IMR-90 (cell line): ENCODE measurements at regions not wholly inside any gene's neighbourhood (a gene's known extent, or its start where the extent isn't known, plus 50 kb on each side); places are given as distances from the start of the nearest gene placed in this dataset.

Source experiments
- ATAC-seq: fragments of 200-7000 bp; cut with Tn5 transposase; 2 replicates; pipeline ENCODE4 v1.9.1; 2020; ENCODE audit warnings: low read depth, mild to moderate bottlenecking, moderate library complexity
- BruUV-seq: library from RNA; stranded (reverse); fragments of 400-500 nt; replicated peaks from 2 replicates; lab custom pipeline; 2021; lab: Mats Ljungman, UMichigan
- CTCF ChIA-PET: fragments of 300-600 bp; formaldehyde crosslinking; extraction: SDS; loops from one replicate; lab custom pipeline; 2021; ENCODE audit warnings: antibody characterized with exemption; lab: Yijun Ruan, JAX
- POLR2A ChIA-PET: fragments of 300-600 bp; sonication (Branson Sonifier 250); formaldehyde crosslinking; loops from one replicate; lab custom pipeline; 2022; ENCODE audit warnings: antibody characterized with exemption; ENCODE audit not compliant: unreplicated experiment; lab: Charles Lee
- DNase-seq: peaks from one replicate; pipeline ENCODE4 v3.0.0; 2013
- H2AFZ ChIP-seq: replicated peaks from 2 replicates; pipeline ENCODE3; 2013; ENCODE audit warnings: low read length, mild to moderate bottlenecking; ENCODE audit not compliant: poor library complexity
- H2AK5ac ChIP-seq: 2 replicates; pipeline ENCODE4 v1.6.1; 2013; ENCODE audit warnings: low read depth, low read length, inconsistent platforms
- H2AK9ac ChIP-seq: replicated peaks from 2 replicates; pipeline ENCODE3; 2013; ENCODE audit warnings: mild to moderate bottlenecking, low read depth, low read length, moderate library complexity; ENCODE audit not compliant: poor library complexity
- H2BK120ac ChIP-seq: 2 replicates; pipeline ENCODE4 v1.6.1; 2013; ENCODE audit warnings: low read depth, low read length, inconsistent platforms
- H2BK15ac ChIP-seq: 3 replicates; pipeline ENCODE4 v1.6.1; 2013; ENCODE audit warnings: low read depth, low read length, inconsistent platforms
- H2BK20ac ChIP-seq: 2 replicates; pipeline ENCODE4 v1.6.1; 2013; ENCODE audit warnings: low read depth, mild to moderate bottlenecking, inconsistent platforms, low read length, moderate library complexity
- H2BK5ac ChIP-seq: 2 replicates; pipeline ENCODE4 v1.6.1; 2013; ENCODE audit warnings: mild to moderate bottlenecking, low read depth, low read length, inconsistent platforms; ENCODE audit not compliant: poor library complexity, severe bottlenecking
- H3K14ac ChIP-seq: replicated peaks from 2 replicates; pipeline ENCODE4 v1.6.1; 2013; ENCODE audit warnings: low read depth, low read length, inconsistent platforms
- H3K18ac ChIP-seq: 2 replicates; pipeline ENCODE4 v1.6.1; 2013; ENCODE audit warnings: low read depth, low read length, control low read depth
- H3K23ac ChIP-seq: 2 replicates; pipeline ENCODE4 v1.6.1; 2013; ENCODE audit warnings: low read depth, low read length, inconsistent platforms
- H3K27ac ChIP-seq: 2 replicates; pipeline ENCODE4 v1.5.1; 2013; ENCODE audit warnings: mild to moderate bottlenecking, control low read depth, low read length; ENCODE audit not compliant: insufficient read depth
- H3K27me3 ChIP-seq: 2 replicates; pipeline ENCODE4 v1.6.1; 2013; ENCODE audit warnings: low read length; ENCODE audit not compliant: control insufficient read depth, insufficient read depth
- H3K36me3 ChIP-seq: 2 replicates; pipeline ENCODE4 v1.6.1; 2013; ENCODE audit warnings: low read length, mixed read lengths; ENCODE audit not compliant: control insufficient read depth, insufficient read depth
- H3K4ac ChIP-seq: 2 replicates; pipeline ENCODE4 v1.6.1; 2013; ENCODE audit warnings: low read depth, low read length, inconsistent platforms
- H3K4me1 ChIP-seq: 2 replicates; pipeline ENCODE4 v1.6.1; 2013; ENCODE audit warnings: low read length, mixed read lengths; ENCODE audit not compliant: control insufficient read depth, insufficient read depth
- H3K4me2 ChIP-seq: 2 replicates; pipeline ENCODE4 v1.6.1; 2013; ENCODE audit warnings: low read depth, mild to moderate bottlenecking, control low read depth, low read length, moderate library complexity
- H3K4me3 ChIP-seq: 2 replicates; pipeline ENCODE4 v1.5.1; 2013; ENCODE audit warnings: low read depth, mild to moderate bottlenecking, control low read depth, low read length, moderate library complexity; ENCODE audit not compliant: insufficient read depth
- H3K56ac ChIP-seq: 2 replicates; pipeline ENCODE4 v1.6.1; 2013; ENCODE audit warnings: low read length, inconsistent platforms; ENCODE audit not compliant: insufficient read depth; ENCODE audit errors: extremely low read depth
- H3K79me1 ChIP-seq, 2 experiments: 2 replicates each; pipeline ENCODE4 v1.6.1; 2013; ENCODE audit warnings: low read length in 2 of 2, inconsistent platforms in 1 of 2, low read depth in 1 of 2
- H3K9ac ChIP-seq: 2 replicates; pipeline ENCODE4 v1.6.1; 2013; ENCODE audit warnings: low read depth, low read length, control low read depth
- H3K9me1 ChIP-seq: 2 replicates; pipeline ENCODE4 v1.6.1; 2013; ENCODE audit warnings: low read length, inconsistent platforms; ENCODE audit not compliant: insufficient read depth
- H3K9me3 ChIP-seq: 2 replicates; pipeline ENCODE4 v1.6.1; 2013; ENCODE audit warnings: low read length; ENCODE audit not compliant: control insufficient read depth, insufficient read depth
- H4K20me1 ChIP-seq: 2 replicates; pipeline ENCODE4 v1.6.1; 2013; ENCODE audit warnings: low read length, inconsistent platforms; ENCODE audit not compliant: insufficient read depth
- H4K5ac ChIP-seq: 2 replicates; pipeline ENCODE4 v1.6.1; 2013; ENCODE audit warnings: mild to moderate bottlenecking, low read depth, low read length, control low read depth
- H4K8ac ChIP-seq, 2 experiments: 2 replicates each; pipeline ENCODE4 v1.6.1; 2013; ENCODE audit warnings: low read depth in 2 of 2, low read length in 2 of 2, control low read depth in 1 of 2, inconsistent platforms in 1 of 2
- H4K91ac ChIP-seq: 2 replicates; pipeline ENCODE4 v1.6.1; 2013; ENCODE audit warnings: low read depth, low read length, inconsistent platforms; ENCODE audit not compliant: insufficient read depth
- CHD1 ChIP-seq: IDR thresholded peaks from 2 replicates; pipeline ENCODE4 v1.6.1; 2012; ENCODE audit warnings: low read depth, low read length, improper control_type of control experiment
- FOS ChIP-seq: fragments of 150-350 bp; IDR thresholded peaks from 2 replicates; pipeline ENCODE4 v1.6.1; 2016; ENCODE audit warnings: low read depth, low read length
- MAFK ChIP-seq: IDR thresholded peaks from 2 replicates; pipeline ENCODE4 v1.6.1; 2012; ENCODE audit warnings: low read depth, low read length, improper control_type of control experiment
- NFE2L2 ChIP-seq: fragments of 150-350 bp; IDR thresholded peaks from 2 replicates; pipeline ENCODE4 v1.6.1; 2016; ENCODE audit warnings: low read depth, mild to moderate bottlenecking, low read length
- POLR2A ChIP-seq: IDR thresholded peaks from 2 replicates; pipeline ENCODE4 v1.6.1; 2012; ENCODE audit warnings: mild to moderate bottlenecking, low read depth, low read length
- RCOR1 ChIP-seq: IDR thresholded peaks from 2 replicates; pipeline ENCODE4 v1.6.1; 2012; ENCODE audit warnings: mild to moderate bottlenecking, low read length, improper control_type of control experiment; ENCODE audit not compliant: insufficient replicate concordance
- RFX5 ChIP-seq: IDR thresholded peaks from 2 replicates; pipeline ENCODE4 v1.8.0; 2012; ENCODE audit warnings: low read depth, mild to moderate bottlenecking, low read length, moderate library complexity
- SMC3 ChIP-seq: fragments of 150-350 bp; IDR thresholded peaks from 2 replicates; pipeline ENCODE4 v1.6.1; 2016; ENCODE audit warnings: low read depth, mild to moderate bottlenecking, antibody characterized with exemption, low read length, moderate library complexity
- WGBS, 2 experiments: methylation state at CpG; one replicate each; pipeline versions ENCODE4 v1.1.5 to v1.1.7; 2013; ENCODE audit warnings: missing lambda C conversion rate in 2 of 2; ENCODE audit not compliant: insufficient read length in 1 of 2; ENCODE audit errors: extremely low coverage in 2 of 2; 5-methylcytosine and 5-hydroxymethylcytosine counted together
- dilution Hi-C: fragments of 300-500 bp; cut with HindIII; formaldehyde crosslinking; loops from one replicate; pipeline ENCODE4 v1.14.3; 2018; ENCODE audit warnings: low sequenced_read_pairs; ENCODE audit not compliant: unreplicated experiment
- in situ Hi-C: fragments of 300-500 bp; cut with MboI; formaldehyde crosslinking; loops from 3 replicates; pipeline ENCODE4 v1.14.3; 2019; ENCODE audit warnings: low sequenced_read_pairs, inconsistent platforms, mixed read lengths
- intact Hi-C: fragments of 100-400 bp; cut with micrococcal nuclease; formaldehyde crosslinking; loops from 2 replicates; pipeline ENCODE4 v1.10.0; 2022
- TF ChIP-seq, protein P1 (sequence below): fragments of 150-350 bp; IDR thresholded peaks from 2 replicates; pipeline ENCODE4 v1.6.1; 2016; ENCODE audit warnings: low read depth, mild to moderate bottlenecking, low read length, moderate library complexity, borderline replicate concordance
- TF ChIP-seq, protein P2 (sequence below): fragments of 150-350 bp; IDR thresholded peaks from 2 replicates; pipeline ENCODE4 v1.6.1; 2017; ENCODE audit warnings: mild to moderate bottlenecking, antibody characterized with exemption, low read length, low read depth
- TF ChIP-seq, protein P3 (sequence below): conservative IDR thresholded peaks from 2 replicates; pipeline ENCODE4 v1.5.1; 2012; ENCODE audit warnings: mild to moderate bottlenecking, low read depth, low read length, improper control_type of control experiment

DNA sequence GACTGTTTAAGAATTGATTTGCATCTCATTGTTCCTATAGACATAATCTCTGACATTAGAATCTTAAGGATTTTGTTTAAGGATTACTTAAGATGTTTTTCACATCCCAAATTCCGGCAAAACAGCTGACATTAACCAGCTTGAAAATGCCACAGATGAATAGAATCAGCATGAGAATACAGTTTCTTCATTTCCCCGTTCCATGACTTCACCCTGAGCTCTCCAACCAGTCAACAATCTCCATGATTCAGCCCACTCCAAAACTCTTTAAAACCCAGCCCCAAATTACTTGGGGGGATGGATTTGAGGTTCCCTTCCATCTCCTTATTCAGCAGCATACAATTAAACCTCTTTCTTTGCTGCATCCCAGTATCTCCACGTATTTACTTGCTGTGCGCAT is 201.0 kb downstream of the LYPLAL1 start:
- dilution Hi-C loops (no loop called here), in situ Hi-C loops (no loop called here), intact Hi-C loops (no loop called here)
- Histone ChIP-seq H3K36me3 (no peaks in the 10 kb centered on the region), H3K4me2 (no peak overlapping the region), H2AFZ (no peak overlapping the region), H3K79me1 (no peaks in the 10 kb centered on the region), H2BK5ac (no peak overlapping the region), H3K18ac (no peak overlapping the region), H3K56ac (no peak overlapping the region), H3K9ac (no peak overlapping the region), H3K27ac (peak overlapping the region; percentile 39; the same call in 1 of the 2 replicates), H3K9me3 (no peaks in the 10 kb centered on the region), H2BK20ac (no peak overlapping the region), H3K9me1 (no peaks in the 10 kb centered on the region), H4K20me1 (no peaks in the 10 kb centered on the region), H3K4me1 (peaks cover 2% of the 10 kb centered on the region; the same call in 1 of the 2 replicates), H2BK15ac (no peak overlapping the region), H2AK9ac (no peak overlapping the region), H3K23ac (no peak overlapping the region), H3K27me3 (no peaks in the 10 kb centered on the region), H3K14ac (no peak overlapping the region), H2BK120ac (no peak overlapping the region), H4K8ac (no peak overlapping the region), H2AK5ac (no peak overlapping the region), H3K4me3 (no peak overlapping the region), H4K91ac (no peak overlapping the region), H4K5ac (0 out of 2 replicates have a peak overlapping the region, but pooled peaks have one; percentile 74), H3K4ac (no peak overlapping the region)
- no CpG with 5 or more reads among the region's 4 CpGs for WGBS, 2 experiments
- DNase-seq: peak; percentile 39
- no peak for TF ChIP-seq FOS
- TF ChIP-seq CHD1: no peak
- no peak for TF ChIP-seq MAFK
- TF ChIP-seq, protein P1, sequence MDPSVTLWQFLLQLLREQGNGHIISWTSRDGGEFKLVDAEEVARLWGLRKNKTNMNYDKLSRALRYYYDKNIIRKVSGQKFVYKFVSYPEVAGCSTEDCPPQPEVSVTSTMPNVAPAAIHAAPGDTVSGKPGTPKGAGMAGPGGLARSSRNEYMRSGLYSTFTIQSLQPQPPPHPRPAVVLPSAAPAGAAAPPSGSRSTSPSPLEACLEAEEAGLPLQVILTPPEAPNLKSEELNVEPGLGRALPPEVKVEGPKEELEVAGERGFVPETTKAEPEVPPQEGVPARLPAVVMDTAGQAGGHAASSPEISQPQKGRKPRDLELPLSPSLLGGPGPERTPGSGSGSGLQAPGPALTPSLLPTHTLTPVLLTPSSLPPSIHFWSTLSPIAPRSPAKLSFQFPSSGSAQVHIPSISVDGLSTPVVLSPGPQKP: no peak
- TF ChIP-seq, protein P2, sequence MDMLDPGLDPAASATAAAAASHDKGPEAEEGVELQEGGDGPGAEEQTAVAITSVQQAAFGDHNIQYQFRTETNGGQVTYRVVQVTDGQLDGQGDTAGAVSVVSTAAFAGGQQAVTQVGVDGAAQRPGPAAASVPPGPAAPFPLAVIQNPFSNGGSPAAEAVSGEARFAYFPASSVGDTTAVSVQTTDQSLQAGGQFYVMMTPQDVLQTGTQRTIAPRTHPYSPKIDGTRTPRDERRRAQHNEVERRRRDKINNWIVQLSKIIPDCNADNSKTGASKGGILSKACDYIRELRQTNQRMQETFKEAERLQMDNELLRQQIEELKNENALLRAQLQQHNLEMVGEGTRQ: no peak
- no peak for TF ChIP-seq SMC3
- TF ChIP-seq RCOR1: no peak
- TF ChIP-seq NFE2L2: no peak
- TF ChIP-seq POLR2A: no peak
- TF ChIP-seq, protein P3, sequence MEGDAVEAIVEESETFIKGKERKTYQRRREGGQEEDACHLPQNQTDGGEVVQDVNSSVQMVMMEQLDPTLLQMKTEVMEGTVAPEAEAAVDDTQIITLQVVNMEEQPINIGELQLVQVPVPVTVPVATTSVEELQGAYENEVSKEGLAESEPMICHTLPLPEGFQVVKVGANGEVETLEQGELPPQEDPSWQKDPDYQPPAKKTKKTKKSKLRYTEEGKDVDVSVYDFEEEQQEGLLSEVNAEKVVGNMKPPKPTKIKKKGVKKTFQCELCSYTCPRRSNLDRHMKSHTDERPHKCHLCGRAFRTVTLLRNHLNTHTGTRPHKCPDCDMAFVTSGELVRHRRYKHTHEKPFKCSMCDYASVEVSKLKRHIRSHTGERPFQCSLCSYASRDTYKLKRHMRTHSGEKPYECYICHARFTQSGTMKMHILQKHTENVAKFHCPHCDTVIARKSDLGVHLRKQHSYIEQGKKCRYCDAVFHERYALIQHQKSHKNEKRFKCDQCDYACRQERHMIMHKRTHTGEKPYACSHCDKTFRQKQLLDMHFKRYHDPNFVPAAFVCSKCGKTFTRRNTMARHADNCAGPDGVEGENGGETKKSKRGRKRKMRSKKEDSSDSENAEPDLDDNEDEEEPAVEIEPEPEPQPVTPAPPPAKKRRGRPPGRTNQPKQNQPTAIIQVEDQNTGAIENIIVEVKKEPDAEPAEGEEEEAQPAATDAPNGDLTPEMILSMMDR: no peak
- TF ChIP-seq RFX5: no peak
- peak; percentile 40 for ATAC-seq
- CTCF ChIA-PET: interaction anchor here (1.0 kb wide), 1 partner anchor 20 kb away, joined by 3 read pairs; no protein-coding TSS in a partner anchor
- POLR2A ChIA-PET: no interaction called here
- BruUV-seq: no TSS peak
